Parathyroid adenoma (tissue), 2 donors: ENCODE measurements at regions not wholly inside any gene's neighbourhood (a gene's known extent, or its start where the extent isn't known, plus 50 kb on each side); places are given as distances from the start of the nearest gene placed in this dataset.

Experiments
- H2AFZ ChIP-seq: fragments of 300-600 bp; sonication (generic); one replicate; pipeline ENCODE4 v1.7.0; 2017; ENCODE audit warnings: antibody characterized with exemption, mild to moderate bottlenecking
- H3K27ac ChIP-seq: fragments of 300-600 bp; sonication (generic); one replicate; pipeline ENCODE4 v1.7.0; 2017
- H3K27me3 ChIP-seq: fragments of 300-600 bp; sonication (generic); one replicate; pipeline ENCODE4 v1.7.0; 2017; ENCODE audit warnings: low read length; ENCODE audit not compliant: control insufficient read depth, insufficient read depth
- H3K36me3 ChIP-seq: fragments of 300-600 bp; sonication (generic); one replicate; pipeline ENCODE4 v1.7.0; 2017; ENCODE audit warnings: low read length; ENCODE audit not compliant: control insufficient read depth, insufficient read depth
- H3K4me1 ChIP-seq: fragments of 300-600 bp; sonication (generic); one replicate; pipeline ENCODE4 v1.7.0; 2017; ENCODE audit warnings: control low read depth
- H3K4me2 ChIP-seq: fragments of 300-600 bp; sonication (generic); one replicate; pipeline ENCODE4 v1.7.0; 2017; ENCODE audit warnings: low read length
- H3K4me3 ChIP-seq: fragments of 300-600 bp; sonication (generic); one replicate; pipeline ENCODE4 v1.7.0; 2017; ENCODE audit warnings: low read depth, low read length
- H3K79me2 ChIP-seq: fragments of 300-600 bp; sonication (generic); one replicate; pipeline ENCODE4 v1.7.0; 2017; ENCODE audit warnings: control low read depth
- H3K9ac ChIP-seq: fragments of 300-600 bp; sonication (generic); one replicate; pipeline ENCODE4 v1.7.0; 2017; ENCODE audit warnings: mild to moderate bottlenecking
- H3K9me3 ChIP-seq: fragments of 300-600 bp; sonication (generic); one replicate; pipeline ENCODE4 v1.7.0; 2017; ENCODE audit warnings: low read length; ENCODE audit not compliant: control insufficient read depth
- CTCF ChIP-seq: fragments of 300-600 bp; sonication (generic); IDR thresholded peaks from one replicate; pipeline ENCODE4 v1.7.0; 2017; ENCODE audit warnings: antibody characterized with exemption, mild to moderate bottlenecking
- donor health status: primary hyperparathyroidism.

DNA sequence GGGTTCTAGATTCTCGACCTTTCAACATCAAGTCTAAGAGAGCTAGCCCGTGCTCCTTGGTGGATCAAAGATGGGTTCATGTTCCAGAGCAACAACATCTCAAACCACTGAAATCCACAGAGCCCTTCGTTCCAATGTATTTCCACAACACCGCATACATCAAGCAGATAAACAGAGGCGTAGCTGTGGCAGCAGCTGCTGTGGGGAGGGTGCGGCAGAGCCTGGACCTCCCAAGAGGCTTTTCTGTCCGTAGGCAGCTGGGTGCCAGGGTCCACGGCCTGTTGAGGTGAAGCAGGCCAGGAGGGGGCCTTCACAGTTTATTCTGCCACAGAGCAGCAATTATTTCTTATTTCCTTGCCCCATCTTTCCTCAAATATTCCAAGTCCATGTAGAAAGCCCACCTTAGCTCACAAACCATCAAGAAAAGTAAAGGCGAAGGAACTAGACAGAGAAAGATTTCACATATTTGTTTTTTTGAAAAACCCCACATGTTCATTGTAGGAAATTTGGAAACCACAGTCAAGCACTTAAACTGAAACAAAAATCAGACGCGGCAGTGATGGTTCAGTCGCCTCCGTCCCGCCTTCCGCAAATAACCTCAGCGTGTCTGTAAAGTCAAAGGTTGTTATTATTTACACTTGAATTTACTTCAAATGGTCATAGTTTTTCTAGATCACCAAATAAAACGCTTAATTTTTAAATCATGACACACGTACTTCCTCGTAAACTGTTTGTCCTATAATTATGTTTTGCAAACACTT lies 144.6 kb upstream of the FOXF1 start:
- Histone ChIP-seq H3K9ac (no peak overlapping the region), H3K27ac (no peak overlapping the region)

DNA sequence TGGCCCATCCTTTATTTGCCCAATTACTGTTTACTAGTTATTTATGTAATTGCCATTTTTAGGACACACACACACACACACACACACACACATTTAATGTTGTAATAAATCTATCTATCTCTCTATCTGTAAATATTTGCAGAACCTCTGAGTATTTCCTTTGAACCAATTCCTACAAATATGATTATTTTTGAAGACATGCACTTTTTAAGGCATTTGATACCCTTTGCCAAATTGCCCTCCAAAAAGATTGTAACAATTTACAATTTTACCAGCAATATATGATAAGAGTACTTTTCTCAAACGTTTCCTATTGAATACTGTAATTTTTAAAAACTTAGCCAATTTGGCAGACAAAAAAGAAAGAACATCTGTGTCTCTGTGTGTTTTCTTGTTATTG lies 143.8 kb upstream of the FOXF1 start:
- Histone ChIP-seq H3K9me3 (no peaks in the 10 kb centered on the region), H2AFZ (no peak overlapping the region), H3K79me2 (no peaks in the 10 kb centered on the region), H3K4me3 (no peak overlapping the region), H3K27me3 (no peaks in the 10 kb centered on the region), H3K27ac (no peak overlapping the region), H3K4me2 (no peak overlapping the region), H3K9ac (no peak overlapping the region), H3K36me3 (no peaks in the 10 kb centered on the region), H3K4me1 (no peaks in the 10 kb centered on the region)
- no peak for TF ChIP-seq CTCF

More for the DNA sequence above, 144.6 kb upstream of the FOXF1 start:
- H3K4me1 ChIP-seq, result no peaks in the 10 kb centered on the region
- no peak overlapping the region for H2AFZ ChIP-seq
- no peaks in the 10 kb centered on the region for H3K36me3 ChIP-seq
- H3K4me2 ChIP-seq, result no peak overlapping the region
- H3K79me2 ChIP-seq, result no peaks in the 10 kb centered on the region
- H3K4me3 ChIP-seq, result no peak overlapping the region
- H3K9me3 ChIP-seq, result no peaks in the 10 kb centered on the region
- no peaks in the 10 kb centered on the region for H3K27me3 ChIP-seq
- TF ChIP-seq CTCF, result no peak

DNA sequence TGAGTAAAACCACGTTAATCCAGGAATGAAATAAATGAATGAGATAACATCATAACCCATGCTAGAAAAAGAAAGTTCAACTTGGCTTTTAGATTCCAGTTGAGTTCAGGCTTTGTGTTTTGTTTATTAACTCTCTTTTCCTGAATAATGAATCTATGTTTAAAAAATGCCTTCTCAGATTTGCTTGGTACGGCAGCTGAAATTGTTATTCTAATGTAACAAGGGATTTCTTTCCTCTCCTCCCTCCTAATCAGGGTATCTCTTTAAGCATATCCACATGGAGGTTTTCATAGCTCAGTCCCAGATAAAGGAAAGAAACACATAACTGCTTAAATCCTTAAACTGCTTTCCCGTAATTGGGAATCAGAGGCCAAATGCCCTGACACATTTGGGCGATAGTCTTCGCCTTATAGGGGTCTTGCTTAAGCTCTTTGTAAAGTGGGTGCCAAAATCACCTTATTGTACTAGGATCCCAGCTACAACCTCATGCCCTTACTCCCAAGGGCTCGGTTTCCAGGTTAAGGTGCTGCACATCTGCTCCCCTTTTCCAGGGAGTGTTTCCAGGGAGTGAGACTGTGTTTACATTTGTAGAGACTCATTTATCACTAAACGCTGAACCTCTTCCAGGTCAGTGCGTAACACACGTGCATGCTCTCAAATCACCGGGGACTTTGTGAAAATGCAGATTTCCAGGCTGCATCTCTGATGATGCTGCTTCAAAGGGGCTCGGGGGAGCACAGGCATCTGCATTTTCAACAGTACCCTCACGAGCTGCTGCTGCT lies 142.8 kb upstream of the FOXF1 start:
- Histone ChIP-seq H3K27me3 (no peaks in the 10 kb centered on the region), H3K79me2 (no peaks in the 10 kb centered on the region), H3K4me2 (no peak overlapping the region), H3K27ac (no peak overlapping the region), H2AFZ (no peak overlapping the region), H3K9ac (no peak overlapping the region), H3K36me3 (no peaks in the 10 kb centered on the region), H3K4me1 (no peaks in the 10 kb centered on the region), H3K9me3 (no peaks in the 10 kb centered on the region), H3K4me3 (no peak overlapping the region)
- TF ChIP-seq CTCF, result no peak

GRCh38 chr16:86368261-86368660 lies 142.1 kb upstream of the FOXF1 start:
- no peak overlapping the region for H3K27ac ChIP-seq
- no peaks in the 10 kb centered on the region for H3K9me3 ChIP-seq
- no peaks in the 10 kb centered on the region for H3K36me3 ChIP-seq
- H3K27me3 ChIP-seq, result no peaks in the 10 kb centered on the region
- H3K9ac ChIP-seq, result no peak overlapping the region
- no peak for TF ChIP-seq CTCF
- H3K4me2 ChIP-seq, result no peak overlapping the region
- H3K79me2 ChIP-seq, result no peaks in the 10 kb centered on the region
- no peaks in the 10 kb centered on the region for H3K4me1 ChIP-seq
- no peak overlapping the region for H2AFZ ChIP-seq
- no peak overlapping the region for H3K4me3 ChIP-seq
